ENCODE measurements at regions not wholly inside any gene's neighbourhood (a gene's known extent, or its start where the extent isn't known, plus 50 kb on each side); places are given as distances from the start of the nearest gene placed in this dataset.
"Not testable (repeated sequence)": the region's sequence is repeated elsewhere in the genome, so short reads cannot be mapped to it uniquely, and the experiment has no call there.

GRCh38 chr17:63086483-63087185, 120.6 kb downstream of the TANC2 start:
- Mint-ChIP-seq H3K36me3 (ENCODE audit: unreplicated experiment) (peaks cover 5% of the 10 kb centered on the region), H3K9me3 (ENCODE audit: unreplicated experiment) (peaks cover 1% of the 10 kb centered on the region), H3K4me3 (ENCODE audit: unreplicated experiment) (no peak overlapping the region), H3K27ac (ENCODE audit: unreplicated experiment) (no peak overlapping the region), H3K4me1 (ENCODE audit: low read depth, unreplicated experiment) (peaks cover 1% of the 10 kb centered on the region), H3K27me3 (ENCODE audit: unreplicated experiment) (no peaks in the 10 kb centered on the region)
- no peak for DNase-seq
- TF ChIP-seq CTCF (IDR thresholded peaks at IDR 0.05; ENCODE audit: partially characterized antibody, unreplicated experiment): no peak

GRCh38 chr17:63090358-63091114, 124.5 kb downstream of the TANC2 start:
- H3K4me1 Mint-ChIP-seq (ENCODE audit: low read depth, unreplicated experiment); DNase-seq; H3K4me3 Mint-ChIP-seq (ENCODE audit: unreplicated experiment); H3K27me3 Mint-ChIP-seq (ENCODE audit: unreplicated experiment); H3K27ac Mint-ChIP-seq (ENCODE audit: unreplicated experiment); H3K36me3 Mint-ChIP-seq (ENCODE audit: unreplicated experiment); H3K9me3 Mint-ChIP-seq (ENCODE audit: unreplicated experiment): not testable (repeated sequence)

GRCh38 chr17:63091909-63092308, 125.9 kb downstream of the TANC2 start:
- H3K27me3 Mint-ChIP-seq (ENCODE audit: unreplicated experiment); DNase-seq; H3K9me3 Mint-ChIP-seq (ENCODE audit: unreplicated experiment); H3K4me3 Mint-ChIP-seq (ENCODE audit: unreplicated experiment); H3K4me1 Mint-ChIP-seq (ENCODE audit: low read depth, unreplicated experiment); H3K27ac Mint-ChIP-seq (ENCODE audit: unreplicated experiment); H3K36me3 Mint-ChIP-seq (ENCODE audit: unreplicated experiment): not testable (repeated sequence)

GRCh38 chr17:63094631-63095030, 128.6 kb downstream of the TANC2 start:
- Mint-ChIP-seq H3K9me3 (ENCODE audit: unreplicated experiment) (peaks cover 1% of the 10 kb centered on the region), H3K27me3 (ENCODE audit: unreplicated experiment) (no peaks in the 10 kb centered on the region), H3K4me3 (ENCODE audit: unreplicated experiment) (no peak overlapping the region), H3K27ac (ENCODE audit: unreplicated experiment) (no peak overlapping the region), H3K36me3 (ENCODE audit: unreplicated experiment) (no peaks in the 10 kb centered on the region), H3K4me1 (ENCODE audit: low read depth, unreplicated experiment) (no peaks in the 10 kb centered on the region)
- TF ChIP-seq CTCF (IDR thresholded peaks at IDR 0.05; ENCODE audit: partially characterized antibody, unreplicated experiment): no peak
- DNase-seq: no peak

- TF ChIP-seq CTCF (IDR thresholded peaks at IDR 0.05; ENCODE audit: partially characterized antibody, unreplicated experiment): no peak
- Mint-ChIP-seq H3K27ac (ENCODE audit: unreplicated experiment) (no peak overlapping the region), H3K27me3 (ENCODE audit: unreplicated experiment) (no peaks in the 10 kb centered on the region), H3K4me3 (ENCODE audit: unreplicated experiment) (no peak overlapping the region), H3K36me3 (ENCODE audit: unreplicated experiment) (no peaks in the 10 kb centered on the region), H3K4me1 (ENCODE audit: low read depth, unreplicated experiment) (no peaks in the 10 kb centered on the region), H3K9me3 (ENCODE audit: unreplicated experiment) (no peaks in the 10 kb centered on the region)
- no peak for DNase-seq
Measured at GRCh38 chr17:63095459-63095858, 129.4 kb downstream of the TANC2 start.

GRCh38 chr17:63095879-63096278, 129.8 kb downstream of the TANC2 start:
- Mint-ChIP-seq H3K36me3 (ENCODE audit: unreplicated experiment) (no peaks in the 10 kb centered on the region), H3K4me1 (ENCODE audit: low read depth, unreplicated experiment) (no peaks in the 10 kb centered on the region)

More at GRCh38 chr17:63095879-63096278, 129.8 kb downstream of the TANC2 start:
- no peak for TF ChIP-seq CTCF (IDR thresholded peaks at IDR 0.05; ENCODE audit: partially characterized antibody, unreplicated experiment)
- Mint-ChIP-seq H3K27ac (ENCODE audit: unreplicated experiment) (no peak overlapping the region), H3K27me3 (ENCODE audit: unreplicated experiment) (no peaks in the 10 kb centered on the region), H3K9me3 (ENCODE audit: unreplicated experiment) (no peaks in the 10 kb centered on the region), H3K4me3 (ENCODE audit: unreplicated experiment) (no peak overlapping the region)
- DNase-seq: no peak

Measured in glutamatergic neuron (in vitro differentiated cells).